IMR-90 (cell line): ENCODE measurements at regions not wholly inside any gene's neighbourhood (a gene's known extent, or its start where the extent isn't known, plus 50 kb on each side); places are given as distances from the start of the nearest gene placed in this dataset.

Experiments
- ATAC-seq: fragments of 200-7000 bp; cut with Tn5 transposase; 2 replicates; pipeline ENCODE4 v1.9.1; 2020; ENCODE audit warnings: low read depth, mild to moderate bottlenecking, moderate library complexity
- BruUV-seq: library from RNA; stranded (reverse); fragments of 400-500 nt; replicated peaks from 2 replicates; lab custom pipeline; 2021; lab: Mats Ljungman, UMichigan
- CTCF ChIA-PET: fragments of 300-600 bp; formaldehyde crosslinking; extraction: SDS; loops from one replicate; lab custom pipeline; 2021; ENCODE audit warnings: antibody characterized with exemption; lab: Yijun Ruan, JAX
- POLR2A ChIA-PET: fragments of 300-600 bp; sonication (Branson Sonifier 250); formaldehyde crosslinking; loops from one replicate; lab custom pipeline; 2022; ENCODE audit warnings: antibody characterized with exemption; ENCODE audit not compliant: unreplicated experiment; lab: Charles Lee
- DNase-seq: peaks from one replicate; pipeline ENCODE4 v3.0.0; 2013
- H2AFZ ChIP-seq: replicated peaks from 2 replicates; pipeline ENCODE3; 2013; ENCODE audit warnings: low read length, mild to moderate bottlenecking; ENCODE audit not compliant: poor library complexity
- H2AK5ac ChIP-seq: 2 replicates; pipeline ENCODE4 v1.6.1; 2013; ENCODE audit warnings: low read depth, low read length, inconsistent platforms
- H2AK9ac ChIP-seq: replicated peaks from 2 replicates; pipeline ENCODE3; 2013; ENCODE audit warnings: mild to moderate bottlenecking, low read depth, low read length, moderate library complexity; ENCODE audit not compliant: poor library complexity
- H2BK120ac ChIP-seq: 2 replicates; pipeline ENCODE4 v1.6.1; 2013; ENCODE audit warnings: low read depth, low read length, inconsistent platforms
- H2BK15ac ChIP-seq: 3 replicates; pipeline ENCODE4 v1.6.1; 2013; ENCODE audit warnings: low read depth, low read length, inconsistent platforms
- H2BK20ac ChIP-seq: 2 replicates; pipeline ENCODE4 v1.6.1; 2013; ENCODE audit warnings: low read depth, mild to moderate bottlenecking, inconsistent platforms, low read length, moderate library complexity
- H2BK5ac ChIP-seq: 2 replicates; pipeline ENCODE4 v1.6.1; 2013; ENCODE audit warnings: mild to moderate bottlenecking, low read depth, low read length, inconsistent platforms; ENCODE audit not compliant: poor library complexity, severe bottlenecking
- H3K14ac ChIP-seq: replicated peaks from 2 replicates; pipeline ENCODE4 v1.6.1; 2013; ENCODE audit warnings: low read depth, low read length, inconsistent platforms
- H3K18ac ChIP-seq: 2 replicates; pipeline ENCODE4 v1.6.1; 2013; ENCODE audit warnings: low read depth, low read length, control low read depth
- H3K23ac ChIP-seq: 2 replicates; pipeline ENCODE4 v1.6.1; 2013; ENCODE audit warnings: low read depth, low read length, inconsistent platforms
- H3K27ac ChIP-seq: 2 replicates; pipeline ENCODE4 v1.5.1; 2013; ENCODE audit warnings: mild to moderate bottlenecking, control low read depth, low read length; ENCODE audit not compliant: insufficient read depth
- H3K27me3 ChIP-seq: 2 replicates; pipeline ENCODE4 v1.6.1; 2013; ENCODE audit warnings: low read length; ENCODE audit not compliant: control insufficient read depth, insufficient read depth
- H3K36me3 ChIP-seq: 2 replicates; pipeline ENCODE4 v1.6.1; 2013; ENCODE audit warnings: low read length, mixed read lengths; ENCODE audit not compliant: control insufficient read depth, insufficient read depth
- H3K4ac ChIP-seq: 2 replicates; pipeline ENCODE4 v1.6.1; 2013; ENCODE audit warnings: low read depth, low read length, inconsistent platforms
- H3K4me1 ChIP-seq: 2 replicates; pipeline ENCODE4 v1.6.1; 2013; ENCODE audit warnings: low read length, mixed read lengths; ENCODE audit not compliant: control insufficient read depth, insufficient read depth
- H3K4me2 ChIP-seq: 2 replicates; pipeline ENCODE4 v1.6.1; 2013; ENCODE audit warnings: low read depth, mild to moderate bottlenecking, control low read depth, low read length, moderate library complexity
- H3K4me3 ChIP-seq: 2 replicates; pipeline ENCODE4 v1.5.1; 2013; ENCODE audit warnings: low read depth, mild to moderate bottlenecking, control low read depth, low read length, moderate library complexity; ENCODE audit not compliant: insufficient read depth
- H3K56ac ChIP-seq: 2 replicates; pipeline ENCODE4 v1.6.1; 2013; ENCODE audit warnings: low read length, inconsistent platforms; ENCODE audit not compliant: insufficient read depth; ENCODE audit errors: extremely low read depth
- H3K79me1 ChIP-seq, 2 experiments: 2 replicates each; pipeline ENCODE4 v1.6.1; 2013; ENCODE audit warnings: low read length in 2 of 2, inconsistent platforms in 1 of 2, low read depth in 1 of 2
- H3K9ac ChIP-seq: 2 replicates; pipeline ENCODE4 v1.6.1; 2013; ENCODE audit warnings: low read depth, low read length, control low read depth
- H3K9me1 ChIP-seq: 2 replicates; pipeline ENCODE4 v1.6.1; 2013; ENCODE audit warnings: low read length, inconsistent platforms; ENCODE audit not compliant: insufficient read depth
- H3K9me3 ChIP-seq: 2 replicates; pipeline ENCODE4 v1.6.1; 2013; ENCODE audit warnings: low read length; ENCODE audit not compliant: control insufficient read depth, insufficient read depth
- H4K20me1 ChIP-seq: 2 replicates; pipeline ENCODE4 v1.6.1; 2013; ENCODE audit warnings: low read length, inconsistent platforms; ENCODE audit not compliant: insufficient read depth
- H4K5ac ChIP-seq: 2 replicates; pipeline ENCODE4 v1.6.1; 2013; ENCODE audit warnings: mild to moderate bottlenecking, low read depth, low read length, control low read depth
- H4K8ac ChIP-seq, 2 experiments: 2 replicates each; pipeline ENCODE4 v1.6.1; 2013; ENCODE audit warnings: low read depth in 2 of 2, low read length in 2 of 2, control low read depth in 1 of 2, inconsistent platforms in 1 of 2
- H4K91ac ChIP-seq: 2 replicates; pipeline ENCODE4 v1.6.1; 2013; ENCODE audit warnings: low read depth, low read length, inconsistent platforms; ENCODE audit not compliant: insufficient read depth
- BHLHE40 ChIP-seq: fragments of 150-350 bp; IDR thresholded peaks from 2 replicates; pipeline ENCODE4 v1.6.1; 2016; ENCODE audit warnings: mild to moderate bottlenecking, low read depth, low read length
- CEBPB ChIP-seq: IDR thresholded peaks from 2 replicates; pipeline ENCODE4 v1.6.1; 2012; ENCODE audit warnings: low read depth, low read length, improper control_type of control experiment
- CHD1 ChIP-seq: IDR thresholded peaks from 2 replicates; pipeline ENCODE4 v1.6.1; 2012; ENCODE audit warnings: low read depth, low read length, improper control_type of control experiment
- CTCF ChIP-seq: conservative IDR thresholded peaks from 2 replicates; pipeline ENCODE4 v1.5.1; 2012; ENCODE audit warnings: mild to moderate bottlenecking, low read depth, low read length, improper control_type of control experiment
- ELK1 ChIP-seq: fragments of 150-350 bp; IDR thresholded peaks from 2 replicates; pipeline ENCODE4 v1.6.1; 2016; ENCODE audit warnings: low read depth, mild to moderate bottlenecking, low read length, moderate library complexity, borderline replicate concordance
- FOS ChIP-seq: fragments of 150-350 bp; IDR thresholded peaks from 2 replicates; pipeline ENCODE4 v1.6.1; 2016; ENCODE audit warnings: low read depth, low read length
- MAFK ChIP-seq: IDR thresholded peaks from 2 replicates; pipeline ENCODE4 v1.6.1; 2012; ENCODE audit warnings: low read depth, low read length, improper control_type of control experiment
- MAZ ChIP-seq: IDR thresholded peaks from 2 replicates; pipeline ENCODE4 v1.6.1; 2012; ENCODE audit warnings: low read depth, mild to moderate bottlenecking, low read length, improper control_type of control experiment, moderate library complexity, borderline replicate concordance
- MXI1 ChIP-seq: IDR thresholded peaks from 2 replicates; pipeline ENCODE4 v1.6.1; 2012; ENCODE audit warnings: low read depth, mild to moderate bottlenecking, low read length, moderate library complexity, borderline replicate concordance
- NFE2L2 ChIP-seq: fragments of 150-350 bp; IDR thresholded peaks from 2 replicates; pipeline ENCODE4 v1.6.1; 2016; ENCODE audit warnings: low read depth, mild to moderate bottlenecking, low read length
- POLR2A ChIP-seq: IDR thresholded peaks from 2 replicates; pipeline ENCODE4 v1.6.1; 2012; ENCODE audit warnings: mild to moderate bottlenecking, low read depth, low read length
- RAD21 ChIP-seq: IDR thresholded peaks from 2 replicates; pipeline ENCODE4 v1.6.1; 2012; ENCODE audit warnings: low read length, improper control_type of control experiment
- RCOR1 ChIP-seq: IDR thresholded peaks from 2 replicates; pipeline ENCODE4 v1.6.1; 2012; ENCODE audit warnings: mild to moderate bottlenecking, low read length, improper control_type of control experiment; ENCODE audit not compliant: insufficient replicate concordance
- RFX5 ChIP-seq: IDR thresholded peaks from 2 replicates; pipeline ENCODE4 v1.8.0; 2012; ENCODE audit warnings: low read depth, mild to moderate bottlenecking, low read length, moderate library complexity
- SMC3 ChIP-seq: fragments of 150-350 bp; IDR thresholded peaks from 2 replicates; pipeline ENCODE4 v1.6.1; 2016; ENCODE audit warnings: low read depth, mild to moderate bottlenecking, antibody characterized with exemption, low read length, moderate library complexity
- USF2 ChIP-seq: fragments of 150-350 bp; IDR thresholded peaks from 2 replicates; pipeline ENCODE4 v1.6.1; 2017; ENCODE audit warnings: mild to moderate bottlenecking, antibody characterized with exemption, low read length, low read depth
- WGBS, 2 experiments: methylation state at CpG; one replicate each; pipeline versions ENCODE4 v1.1.5 to v1.1.7; 2013; ENCODE audit warnings: missing lambda C conversion rate in 2 of 2; ENCODE audit not compliant: insufficient read length in 1 of 2; ENCODE audit errors: extremely low coverage in 2 of 2; 5-methylcytosine and 5-hydroxymethylcytosine counted together
- dilution Hi-C: fragments of 300-500 bp; cut with HindIII; formaldehyde crosslinking; loops from one replicate; pipeline ENCODE4 v1.14.3; 2018; ENCODE audit warnings: low sequenced_read_pairs; ENCODE audit not compliant: unreplicated experiment
- in situ Hi-C: fragments of 300-500 bp; cut with MboI; formaldehyde crosslinking; loops from 3 replicates; pipeline ENCODE4 v1.14.3; 2019; ENCODE audit warnings: low sequenced_read_pairs, inconsistent platforms, mixed read lengths
- intact Hi-C: fragments of 100-400 bp; cut with micrococcal nuclease; formaldehyde crosslinking; loops from 2 replicates; pipeline ENCODE4 v1.10.0; 2022

- ATAC-seq, result no peak
- in situ Hi-C loops, result no loop called here
- H2BK120ac ChIP-seq, result no peak overlapping the region
Measured at GRCh38 chr7:79968077-79968648, 166.5 kb upstream of the GNAI1 start.

More at GRCh38 chr7:79968077-79968648, 166.5 kb upstream of the GNAI1 start:
- Histone ChIP-seq H3K4me3 (no peak overlapping the region), H3K23ac (no peak overlapping the region), H2BK5ac (no peak overlapping the region), H4K5ac (no peak overlapping the region; the same call in 1 of the 2 replicates), H3K9ac (no peak overlapping the region), H3K79me1 (0 out of 4 replicates have a peak, but pooled peaks cover 0 to 3% of the 10 kb centered on the region in 2 experiments), H4K91ac (no peak overlapping the region), H3K56ac (no peak overlapping the region), H4K20me1 (no peaks in the 10 kb centered on the region), H3K9me3 (no peaks in the 10 kb centered on the region), H2AK9ac (no peak overlapping the region), H3K36me3 (no peaks in the 10 kb centered on the region), H2BK20ac (no peak overlapping the region), H2AK5ac (peak overlapping the region; percentile 5; the same call in 1 of the 2 replicates), H3K4ac (no peak overlapping the region), H4K8ac (peak overlapping the region in 1 of 2 experiments; percentile 31; a peak in 1 of 4 replicates), H3K27me3 (no peaks in the 10 kb centered on the region), H3K4me2 (no peak overlapping the region), H3K27ac (no peak overlapping the region), H3K9me1 (no peaks in the 10 kb centered on the region), H2BK15ac (no peak overlapping the region), H3K14ac (no peak overlapping the region), H3K18ac (peak overlapping the region; percentile 28; the same call in 1 of the 2 replicates), H2AFZ (no peak overlapping the region), H3K4me1 (peaks cover 4% of the 10 kb centered on the region)
- BruUV-seq, result no TSS peak
- dilution Hi-C loops, result no loop called here
- CTCF ChIA-PET, result no interaction called here
- no peak for DNase-seq
- no peak for TF ChIP-seq RCOR1
- no peak for TF ChIP-seq POLR2A
- TF ChIP-seq CTCF, result no peak
- no peak for TF ChIP-seq ELK1
- TF ChIP-seq MAFK, result no peak
- no peak for TF ChIP-seq CHD1
- no peak for TF ChIP-seq MAZ
- TF ChIP-seq NFE2L2, result no peak
- no peak for TF ChIP-seq BHLHE40
- no peak for TF ChIP-seq RFX5
- no peak for TF ChIP-seq USF2
- TF ChIP-seq CEBPB, result no peak
- TF ChIP-seq RAD21, result no peak
- TF ChIP-seq FOS, result no peak
- TF ChIP-seq MXI1, result no peak
- TF ChIP-seq SMC3, result no peak
- POLR2A ChIA-PET, result no interaction called here
- no CpG with 5 or more reads among the region's 4 CpGs for WGBS, 2 experiments
- intact Hi-C loops, result no loop called here
